Glutamatergic neuron (in vitro differentiated cells): ENCODE measurements at regions not wholly inside any gene's neighbourhood (a gene's known extent, or its start where the extent isn't known, plus 50 kb on each side); places are given as distances from the start of the nearest gene placed in this dataset.

Experiments
- DNase-seq: peaks from one replicate; pipeline ENCODE4 v3.0.0; 2022
- H3K27ac Mint-ChIP-seq: one replicate; pipeline ENCODE4 v1.8.0; 2020; ENCODE audit warnings: mild to moderate bottlenecking, mixed read lengths, inconsistent platforms; ENCODE audit not compliant: unreplicated experiment
- H3K27me3 Mint-ChIP-seq: one replicate; pipeline ENCODE4 v1.8.0; 2020; ENCODE audit warnings: mild to moderate bottlenecking, moderate library complexity, mixed read lengths, inconsistent platforms; ENCODE audit not compliant: unreplicated experiment
- H3K36me3 Mint-ChIP-seq: one replicate; pipeline ENCODE4 v1.8.0; 2020; ENCODE audit warnings: mild to moderate bottlenecking, mixed read lengths, inconsistent platforms; ENCODE audit not compliant: unreplicated experiment
- H3K4me1 Mint-ChIP-seq: one replicate; pipeline ENCODE4 v1.8.0; 2020; ENCODE audit warnings: mild to moderate bottlenecking, low read depth, mixed read lengths, inconsistent platforms; ENCODE audit not compliant: unreplicated experiment
- H3K4me3 Mint-ChIP-seq: one replicate; pipeline ENCODE4 v1.8.0; 2020; ENCODE audit warnings: mild to moderate bottlenecking, mixed read lengths, inconsistent platforms; ENCODE audit not compliant: unreplicated experiment
- H3K9me3 Mint-ChIP-seq: one replicate; pipeline ENCODE4 v1.8.0; 2020; ENCODE audit warnings: mild to moderate bottlenecking, moderate library complexity, mixed read lengths, inconsistent platforms; ENCODE audit not compliant: unreplicated experiment
- CTCF ChIP-seq: fragments of 200-600 bp; sonication (generic); IDR thresholded peaks from one replicate; pipeline ENCODE4 v1.5.0; 2021; ENCODE audit not compliant: partially characterized antibody, unreplicated experiment

GRCh38 chr2:164260506-164260905, 360.8 kb downstream of the GRB14 start:
- no peak for DNase-seq
- H3K9me3 Mint-ChIP-seq, result peaks cover under 1% of the 10 kb centered on the region
- no peaks in the 10 kb centered on the region for H3K4me1 Mint-ChIP-seq
- TF ChIP-seq CTCF, result no peak
- no peaks in the 10 kb centered on the region for H3K27me3 Mint-ChIP-seq
- H3K27ac Mint-ChIP-seq, result no peak overlapping the region
- H3K36me3 Mint-ChIP-seq, result no peaks in the 10 kb centered on the region
- H3K4me3 Mint-ChIP-seq, result no peak overlapping the region

- DNase-seq, result no peak
- Mint-ChIP-seq H3K4me1 (no peaks in the 10 kb centered on the region), H3K9me3 (no peaks in the 10 kb centered on the region)
Measured at GRCh38 chr2:164257742-164258141, 363.5 kb downstream of the GRB14 start.

GRCh38 chr2:164252568-164253287, 368.6 kb downstream of the GRB14 start:
- no peaks in the 10 kb centered on the region for H3K36me3 Mint-ChIP-seq
- H3K27ac Mint-ChIP-seq, result no peak overlapping the region
- no peaks in the 10 kb centered on the region for H3K4me1 Mint-ChIP-seq
- no peaks in the 10 kb centered on the region for H3K9me3 Mint-ChIP-seq
- TF ChIP-seq CTCF, result no peak
- no peak for DNase-seq
- H3K4me3 Mint-ChIP-seq, result no peak overlapping the region
- no peaks in the 10 kb centered on the region for H3K27me3 Mint-ChIP-seq

More at GRCh38 chr2:164257742-164258141, 363.5 kb downstream of the GRB14 start:
- Mint-ChIP-seq H3K4me3 (no peak overlapping the region), H3K36me3 (no peaks in the 10 kb centered on the region), H3K27me3 (no peaks in the 10 kb centered on the region), H3K27ac (no peak overlapping the region)
- TF ChIP-seq CTCF, result no peak

- no peaks in the 10 kb centered on the region for H3K36me3 Mint-ChIP-seq
- TF ChIP-seq CTCF, result no peak
- peaks cover 3% of the 10 kb centered on the region for H3K27me3 Mint-ChIP-seq
- no peak overlapping the region for H3K27ac Mint-ChIP-seq
- no peak for DNase-seq
- no peak overlapping the region for H3K4me3 Mint-ChIP-seq
- no peaks in the 10 kb centered on the region for H3K9me3 Mint-ChIP-seq
- no peaks in the 10 kb centered on the region for H3K4me1 Mint-ChIP-seq
Measured at GRCh38 chr2:164243315-164243714, 378.0 kb downstream of the GRB14 start.

GRCh38 chr2:164242409-164242808, 378.9 kb downstream of the GRB14 start:
- no peak for TF ChIP-seq CTCF
- Mint-ChIP-seq H3K4me1 (no peaks in the 10 kb centered on the region), H3K4me3 (no peak overlapping the region), H3K36me3 (no peaks in the 10 kb centered on the region), H3K27me3 (peaks cover 3% of the 10 kb centered on the region), H3K27ac (no peak overlapping the region), H3K9me3 (no peaks in the 10 kb centered on the region)
- DNase-seq, result no peak
